ENCODE measurements at regions not wholly inside any gene's neighbourhood (a gene's known extent, or its start where the extent isn't known, plus 50 kb on each side); places are given as distances from the start of the nearest gene placed in this dataset.

GRCh38 chr10:29237786-29238185 lies 51.1 kb upstream of the LYZL1 start:
- H3K27me3 ChIP-seq: no peaks in the 10 kb centered on the region
- H3K4me3 ChIP-seq: no peak overlapping the region
- no peaks in the 10 kb centered on the region for H3K36me3 ChIP-seq (ENCODE audit: low read depth, missing control alignments)
- DNase-seq: no peak
- H3K9me3 ChIP-seq: no peaks in the 10 kb centered on the region
- WGBS, 2 donors: 41 to 42% methylated on average over 5 of the region's 5 CpGs
- H3K27ac ChIP-seq: no peak overlapping the region
- intact Hi-C loops (cut with DNase I; ENCODE audit: low total_unique reads): no loop called here
- TF ChIP-seq POLR2A (IDR thresholded peaks at IDR 0.05): no peak
- TF ChIP-seq CTCF (IDR thresholded peaks at IDR 0.05): no peak
- H3K4me1 ChIP-seq: no peaks in the 10 kb centered on the region

DNA sequence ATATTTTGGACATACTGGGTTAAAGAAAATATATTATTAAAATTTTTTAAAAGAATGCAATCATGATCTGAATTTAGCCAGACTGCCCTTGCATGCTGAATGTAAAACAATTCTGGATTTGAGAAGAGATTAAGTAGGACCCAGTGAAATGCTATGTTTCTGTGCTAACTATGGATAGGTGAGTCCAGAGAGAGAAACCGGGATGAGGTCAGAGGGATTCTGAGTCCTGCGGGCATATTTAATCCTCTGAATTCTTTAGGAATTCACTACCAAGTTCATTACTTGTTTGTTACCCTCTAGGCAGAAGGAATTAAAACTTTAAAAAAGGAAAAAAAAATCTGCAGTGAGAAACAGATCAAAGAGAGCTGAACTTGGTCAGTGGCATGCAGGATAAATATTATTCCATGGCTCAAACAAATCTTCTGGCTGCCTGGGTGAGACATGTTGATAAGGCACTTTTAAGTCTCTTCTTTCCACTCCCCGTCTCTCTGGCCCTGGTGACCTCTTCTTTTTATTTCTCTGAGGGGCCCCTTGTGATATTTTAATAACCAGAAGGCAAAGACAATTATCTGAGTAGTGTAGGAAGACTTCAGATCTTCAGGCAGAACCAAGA lies 50.2 kb upstream of the LYZL1 start:
- no peaks in the 10 kb centered on the region for H3K9me3 ChIP-seq
- H3K27me3 ChIP-seq: no peaks in the 10 kb centered on the region
- H3K4me1 ChIP-seq: no peaks in the 10 kb centered on the region
- 78 to 82% methylated on average over 3 of the region's 3 CpGs for WGBS, 2 donors
- no peak for DNase-seq
- no peak for TF ChIP-seq CTCF (IDR thresholded peaks at IDR 0.05)
- no peak for TF ChIP-seq POLR2A (IDR thresholded peaks at IDR 0.05)
- no peak overlapping the region for H3K4me3 ChIP-seq
- no peak overlapping the region for H3K27ac ChIP-seq
- intact Hi-C loops (cut with DNase I; ENCODE audit: low total_unique reads): no loop called here
- H3K36me3 ChIP-seq (ENCODE audit: low read depth, missing control alignments): no peaks in the 10 kb centered on the region

Small RNA genes lying in the stretch of these regions (small RNA-seq; reads per million reads assigned to genes)
- gene AL355376.1 (0 reads per million in 2 donors), gene AL355376.2 (0 reads per million in 2 donors), gene RNA5SP308 (0 to 0.46 reads per million in 2 donors), gene RNU6-270P (0 reads per million in 2 donors)
